Esophagus squamous epithelium (tissue), 5 donors: ENCODE measurements at regions not wholly inside any gene's neighbourhood (a gene's known extent, or its start where the extent isn't known, plus 50 kb on each side); places are given as distances from the start of the nearest gene placed in this dataset.
A peak's percentile ranks its signal among the peaks of the same experiment; 100 is the strongest.

Experiments
- DNase-seq: peaks from one replicate; lab custom pipeline; 2025; lab: John Stamatoyannopoulos, UW
- H3K27ac ChIP-seq, 4 donors: fragments of 200-600 bp; sonication (generic); one replicate each; pipeline ENCODE4 v1.5.1; 2016 to 2019; ENCODE audit warnings: mild to moderate bottlenecking in 1 of 4
- H3K27me3 ChIP-seq, 4 donors: fragments of 200-600 bp; sonication (generic); 1 replicate in 3 of 4; 2 replicates in 1 of 4; pipeline versions ENCODE4 v1.5.1 to v1.6.0; 2017 to 2021; ENCODE audit warnings: antibody characterized with exemption in 1 of 4
- H3K36me3 ChIP-seq, 3 donors: fragments of 200-600 bp; sonication (generic); one replicate each; pipeline ENCODE4 v1.5.1; 2016 to 2019
- H3K4me1 ChIP-seq, 3 donors: fragments of 200-600 bp; sonication (generic); one replicate each; pipeline ENCODE4 v1.5.1; 2017 to 2019
- H3K4me3 ChIP-seq, 4 donors: fragments of 200-600 bp; sonication (generic); 1 replicate in 3 of 4; 2 replicates in 1 of 4; pipeline ENCODE4 v1.5.1; 2016 to 2019; ENCODE audit warnings: mild to moderate bottlenecking in 2 of 4, moderate library complexity in 1 of 4
- H3K9me3 ChIP-seq, 3 donors: fragments of 200-600 bp; sonication (generic); one replicate each; pipeline ENCODE4 v1.5.1; 2016 to 2019
- CTCF ChIP-seq, 6 experiments: fragments of 450-650 bp in 4 of 6; fragments of 200-600 bp in 2 of 6; sonication (generic) in 2 of 6; IDR thresholded peaks; one replicate each; pipeline ENCODE4 v1.5.1; 2016 to 2019; ENCODE audit warnings: antibody characterized with exemption in 6 of 6, mild to moderate bottlenecking in 4 of 6, moderate library complexity in 4 of 6
- POLR2A ChIP-seq, 4 donors: fragments of 450-650 bp; IDR thresholded peaks; one replicate each; pipeline ENCODE4 v1.6.1; 2017; ENCODE audit warnings: antibody characterized with exemption in 4 of 4, mild to moderate bottlenecking in 4 of 4, moderate library complexity in 3 of 4
- WGBS, 2 donors: methylation state at CpG; one replicate each; pipeline ENCODE4 v1.1.5; 2018; 5-methylcytosine and 5-hydroxymethylcytosine counted together
- intact Hi-C: fragments of 100-400 bp; cut with DNase I; formaldehyde crosslinking; loops from one replicate; pipeline ENCODE4 v1.15.0; 2022
- donor health status: DM: yes; HTN: yes; CAD: no.

DNA sequence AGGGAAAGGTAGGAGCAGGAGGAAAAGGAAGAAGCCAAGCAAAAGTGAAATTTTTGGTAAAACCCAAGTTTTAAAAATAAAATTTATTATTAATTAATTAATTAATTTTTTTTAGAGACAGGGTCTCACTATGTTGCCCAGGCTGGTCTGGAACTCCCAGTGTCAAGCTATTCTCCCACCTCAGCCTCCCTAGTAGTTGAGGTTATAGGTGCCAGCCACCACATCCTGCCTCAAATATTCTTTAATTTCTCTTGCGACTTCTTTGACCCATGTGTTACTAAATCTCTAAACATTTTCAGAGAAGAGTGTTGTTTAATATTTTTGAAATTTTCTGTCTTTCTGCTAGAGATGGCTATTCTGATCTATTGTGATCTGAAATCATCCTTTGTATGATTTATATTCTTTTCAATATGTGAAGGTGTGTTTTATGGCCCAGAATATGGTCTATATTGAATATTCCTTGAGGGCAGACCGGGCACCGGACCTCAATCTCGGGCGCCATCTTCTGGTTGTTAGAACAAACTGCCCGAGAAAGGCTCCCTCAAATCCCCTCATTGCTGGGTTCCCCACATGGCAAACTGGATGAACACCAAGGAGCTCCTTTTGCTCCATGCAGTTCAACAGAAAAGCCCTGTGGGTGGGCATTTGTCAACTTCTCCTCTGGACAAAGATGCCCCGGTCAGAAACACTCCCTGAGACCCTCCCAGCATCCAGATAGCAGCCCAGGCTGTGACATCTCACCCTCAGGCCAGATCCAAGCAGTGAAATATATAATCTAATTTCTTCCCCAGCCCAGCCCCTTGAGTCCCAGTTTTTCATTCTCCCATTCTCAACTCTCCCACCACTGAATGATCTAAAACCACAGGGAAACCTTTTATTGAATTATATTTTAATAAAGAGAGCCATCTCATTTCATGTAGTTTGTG, 110.5 kb downstream of the ASCL4 start:
- 13 to 24% methylated on average over 3 to 6 of the region's 7 CpGs for WGBS, 2 donors
- Histone ChIP-seq H3K27ac (no peak overlapping the region), H3K36me3 (no peaks in the 10 kb centered on the region), H3K27me3 (peaks cover 0 to 22% (median 0%) of the 10 kb centered on the region in 4 donors), H3K4me3 (no peak overlapping the region), H3K9me3 (no peaks in the 10 kb centered on the region), H3K4me1 (no peaks in the 10 kb centered on the region)
- no peak for TF ChIP-seq POLR2A (IDR thresholded peaks at IDR 0.05)
- peak; percentile 56 to 78 (median 68) for TF ChIP-seq CTCF (IDR thresholded peaks at IDR 0.05)
- intact Hi-C loops = loop anchor here (5.0 kb wide), 2 partner anchors 123 to 208 kb away; partner anchors contain the start of gene PRDM4
- DNase-seq = peak; percentile 10

- 84 to 90% methylated on average over 4 of the region's 4 CpGs for WGBS, 2 donors
- intact Hi-C loops = loop anchor here (5.0 kb wide), 1 partner anchor 211 kb away; no protein-coding TSS in a partner anchor
- H3K4me1 ChIP-seq = no peaks in the 10 kb centered on the region
- no peaks in the 10 kb centered on the region for H3K9me3 ChIP-seq
- no peak overlapping the region for H3K4me3 ChIP-seq
- DNase-seq = no peak
- peaks cover 0 to 23% (median 0%) of the 10 kb centered on the region in 4 donors for H3K27me3 ChIP-seq
- no peaks in the 10 kb centered on the region for H3K36me3 ChIP-seq
- no peak for TF ChIP-seq POLR2A (IDR thresholded peaks at IDR 0.05)
- no peak for TF ChIP-seq CTCF (IDR thresholded peaks at IDR 0.05)
- H3K27ac ChIP-seq = no peak overlapping the region
Observed at GRCh38 chr12:107888789-107889188, 114.3 kb downstream of the ASCL4 start.

GRCh38 chr12:107891967-107892366, 117.5 kb downstream of the ASCL4 start:
- H3K27ac ChIP-seq = no peak overlapping the region
- no peaks in the 10 kb centered on the region for H3K36me3 ChIP-seq
- no peak overlapping the region for H3K4me3 ChIP-seq
- peaks cover 0 to 15% (median 0%) of the 10 kb centered on the region in 4 donors for H3K27me3 ChIP-seq
- DNase-seq = no peak
- WGBS, 2 donors = 48 to 60% methylated on average over 3 of the region's 3 CpGs
- TF ChIP-seq POLR2A (IDR thresholded peaks at IDR 0.05) = no peak
- peak in 2 of 6 experiments; percentile 9 to 28 for TF ChIP-seq CTCF (IDR thresholded peaks at IDR 0.05)
- intact Hi-C loops = no loop called here
- H3K9me3 ChIP-seq = no peaks in the 10 kb centered on the region
- H3K4me1 ChIP-seq = no peaks in the 10 kb centered on the region

DNA sequence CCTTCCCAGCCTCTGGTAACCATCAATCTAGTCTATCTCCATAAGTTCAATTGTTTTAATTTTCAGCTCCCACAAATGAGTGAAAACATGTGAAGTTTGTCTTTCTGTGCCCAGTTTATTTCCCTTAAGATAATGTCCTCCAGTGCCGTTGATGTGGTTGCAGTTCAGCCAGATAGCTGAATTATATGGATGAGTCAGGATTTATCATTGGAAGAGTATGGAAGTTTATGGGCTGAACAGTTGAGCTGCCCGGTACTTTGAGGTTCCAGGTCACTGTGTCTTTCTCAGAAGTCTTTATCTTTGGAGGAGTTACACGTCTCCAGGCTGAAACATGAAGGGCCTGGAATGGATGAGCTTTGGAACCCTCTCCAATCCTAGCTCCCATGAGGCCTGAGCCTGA, 120.1 kb downstream of the ASCL4 start:
- H3K4me3 ChIP-seq = no peak overlapping the region
- no peak for TF ChIP-seq POLR2A (IDR thresholded peaks at IDR 0.05)
- no peak for TF ChIP-seq CTCF (IDR thresholded peaks at IDR 0.05)
- H3K36me3 ChIP-seq = no peaks in the 10 kb centered on the region
- WGBS, 2 donors = 53 to 62% methylated on average over 3 of the region's 3 CpGs
- no peak overlapping the region for H3K27ac ChIP-seq
- intact Hi-C loops = no loop called here
- H3K4me1 ChIP-seq = no peaks in the 10 kb centered on the region
- peaks cover 0 to 25% (median 0%) of the 10 kb centered on the region in 4 donors for H3K27me3 ChIP-seq
- no peaks in the 10 kb centered on the region for H3K9me3 ChIP-seq
- DNase-seq = no peak

DNA sequence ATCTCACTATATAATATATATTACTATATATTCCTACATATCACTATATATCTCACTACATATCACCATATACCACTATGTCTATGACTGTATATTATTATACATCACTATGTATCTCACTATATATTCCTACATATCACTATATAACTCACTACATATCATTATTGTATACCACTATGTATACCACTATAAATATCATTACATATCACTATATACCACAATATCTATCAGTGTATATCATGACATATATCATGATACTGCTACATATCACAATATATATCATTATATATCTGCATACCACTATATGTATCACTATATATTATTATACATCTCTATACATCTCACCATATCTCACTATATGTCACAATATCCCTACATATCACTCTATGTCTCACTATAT, 121.5 kb downstream of the ASCL4 start:
- Histone ChIP-seq H3K36me3 (no peaks in the 10 kb centered on the region), H3K9me3 (no peaks in the 10 kb centered on the region), H3K4me3 (no peak overlapping the region), H3K4me1 (no peaks in the 10 kb centered on the region), H3K27me3 (peaks cover 0 to 21% (median 0%) of the 10 kb centered on the region in 4 donors), H3K27ac (no peak overlapping the region)
- TF ChIP-seq CTCF (IDR thresholded peaks at IDR 0.05) (no peak), POLR2A (IDR thresholded peaks at IDR 0.05) (no peak)
- intact Hi-C loops = no loop called here
- no peak for DNase-seq
